ENCODE measurements at regions not wholly inside any gene's neighbourhood (a gene's known extent, or its start where the extent isn't known, plus 50 kb on each side); places are given as distances from the start of the nearest gene placed in this dataset.

DNA sequence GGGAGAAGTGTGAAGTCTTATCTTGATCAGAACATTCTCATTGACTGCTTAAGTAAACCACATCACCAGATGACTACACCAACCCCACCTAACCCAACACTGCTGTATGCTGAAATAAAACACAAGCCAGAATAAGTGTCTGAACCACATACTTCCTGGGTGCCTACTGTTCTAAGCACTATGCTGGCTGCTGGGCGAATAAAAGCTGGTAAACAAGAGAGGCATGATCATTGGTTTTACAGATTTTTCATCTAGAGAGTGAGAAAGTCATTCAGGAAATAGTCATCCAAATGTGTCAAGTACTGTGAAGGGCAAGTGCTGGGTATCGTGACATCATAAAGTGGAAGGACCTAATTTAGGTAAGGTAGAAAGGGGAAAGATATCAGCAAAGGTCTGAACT is 199.0 kb upstream of the SOX9 start:
- TF ChIP-seq POLR2A (IDR thresholded peaks at IDR 0.05; ENCODE audit: low read depth, low read length) (no peak), POLR2AphosphoS5 (IDR thresholded peaks at IDR 0.05; ENCODE audit: low read depth, low read length) (no peak)
